ENCODE measurements at regions not wholly inside any gene's neighbourhood (a gene's known extent, or its start where the extent isn't known, plus 50 kb on each side); places are given as distances from the start of the nearest gene placed in this dataset.

GRCh38 chr12:86647800-86648199 is 391.6 kb upstream of the MGAT4C start:
- Histone ChIP-seq H3K27ac (ENCODE audit: low read depth, low read length) (no peak overlapping the region), H3K4me3 (ENCODE audit: low read length) (no peak overlapping the region), H3F3A (ENCODE audit: control insufficient read depth, insufficient read depth) (no peaks in the 10 kb centered on the region), H3K79me2 (ENCODE audit: control insufficient read depth, low read length) (no peaks in the 10 kb centered on the region), H3K36me3 (ENCODE audit: control insufficient read depth, low read length) (no peaks in the 10 kb centered on the region), H3K9me3 (ENCODE audit: control insufficient read depth, insufficient read depth, low read length) (no peaks in the 10 kb centered on the region), H3K4me2 (ENCODE audit: low read length) (no peak overlapping the region), H4K20me1 (ENCODE audit: control insufficient read depth, insufficient read depth, low read depth, low read length) (no peaks in the 10 kb centered on the region), H3K4me1 (ENCODE audit: control insufficient read depth, low read length) (no peaks in the 10 kb centered on the region), H3K27me3 (ENCODE audit: control insufficient read depth, low read length) (no peaks in the 10 kb centered on the region), H3K9me2 (replicated peaks; ENCODE audit: control insufficient read depth, low read length) (no peaks in the 10 kb centered on the region)
- TF ChIP-seq CTCF (IDR thresholded peaks at IDR 0.05; ENCODE audit: low read depth, low read length, poor library complexity, severe bottlenecking): no peak
- TF ChIP-seq EZH2phosphoT487 (IDR thresholded peaks at IDR 0.05; ENCODE audit: borderline replicate concordance, low read length): no peak

- no peak overlapping the region for H3K4me2 ChIP-seq (ENCODE audit: low read length)
- no peaks in the 10 kb centered on the region for H3K9me2 ChIP-seq (replicated peaks; ENCODE audit: control insufficient read depth, low read length)
- no peaks in the 10 kb centered on the region for H3K36me3 ChIP-seq (ENCODE audit: control insufficient read depth, low read length)
- TF ChIP-seq CTCF (IDR thresholded peaks at IDR 0.05; ENCODE audit: low read depth, low read length, poor library complexity, severe bottlenecking): no peak
- no peak for TF ChIP-seq EZH2phosphoT487 (IDR thresholded peaks at IDR 0.05; ENCODE audit: borderline replicate concordance, low read length)
- H3K4me1 ChIP-seq (ENCODE audit: control insufficient read depth, low read length): no peaks in the 10 kb centered on the region
- H3K79me2 ChIP-seq (ENCODE audit: control insufficient read depth, low read length): no peaks in the 10 kb centered on the region
- no peaks in the 10 kb centered on the region for H3F3A ChIP-seq (ENCODE audit: control insufficient read depth, insufficient read depth)
- no peaks in the 10 kb centered on the region for H3K27me3 ChIP-seq (ENCODE audit: control insufficient read depth, low read length)
- H3K9me3 ChIP-seq (ENCODE audit: control insufficient read depth, insufficient read depth, low read length): no peaks in the 10 kb centered on the region
- no peak overlapping the region for H3K4me3 ChIP-seq (ENCODE audit: low read length)
- no peaks in the 10 kb centered on the region for H4K20me1 ChIP-seq (ENCODE audit: control insufficient read depth, insufficient read depth, low read depth, low read length)
- no peak overlapping the region for H3K27ac ChIP-seq (ENCODE audit: low read depth, low read length)
These were observed 378.5 kb upstream of the MGAT4C start for GRCh38 chr12:86634456-86635410.

- H3F3A ChIP-seq (ENCODE audit: control insufficient read depth, insufficient read depth): no peaks in the 10 kb centered on the region
- no peaks in the 10 kb centered on the region for H3K4me1 ChIP-seq (ENCODE audit: control insufficient read depth, low read length)
- no peaks in the 10 kb centered on the region for H4K20me1 ChIP-seq (ENCODE audit: control insufficient read depth, insufficient read depth, low read depth, low read length)
- H3K27me3 ChIP-seq (ENCODE audit: control insufficient read depth, low read length): no peaks in the 10 kb centered on the region
- no peaks in the 10 kb centered on the region for H3K79me2 ChIP-seq (ENCODE audit: control insufficient read depth, low read length)
- H3K9me2 ChIP-seq (replicated peaks; ENCODE audit: control insufficient read depth, low read length): no peaks in the 10 kb centered on the region
- H3K27ac ChIP-seq (ENCODE audit: low read depth, low read length): no peak overlapping the region
- H3K4me2 ChIP-seq (ENCODE audit: low read length): no peak overlapping the region
- no peak overlapping the region for H3K4me3 ChIP-seq (ENCODE audit: low read length)
- no peaks in the 10 kb centered on the region for H3K36me3 ChIP-seq (ENCODE audit: control insufficient read depth, low read length)
- no peak for TF ChIP-seq EZH2phosphoT487 (IDR thresholded peaks at IDR 0.05; ENCODE audit: borderline replicate concordance, low read length)
- TF ChIP-seq CTCF (IDR thresholded peaks at IDR 0.05; ENCODE audit: low read depth, low read length, poor library complexity, severe bottlenecking): no peak
- no peaks in the 10 kb centered on the region; the same call in 1 of the 2 replicates for H3K9me3 ChIP-seq (ENCODE audit: control insufficient read depth, insufficient read depth, low read length)
These were observed 370.8 kb upstream of the MGAT4C start for GRCh38 chr12:86627001-86627400.

All from DOHH2 (cell line).